PC-9 (cell line): ENCODE measurements at regions not wholly inside any gene's neighbourhood (a gene's known extent, or its start where the extent isn't known, plus 50 kb on each side); places are given as distances from the start of the nearest gene placed in this dataset.

Source experiments
- BruUV-seq: library from RNA; stranded (reverse); fragments of 400-500 nt; replicated peaks from 2 replicates; lab custom pipeline; 2021; lab: Mats Ljungman, UMichigan
- CTCF ChIA-PET: fragments of 300-600 bp; sonication (Branson Sonifier 250); formaldehyde crosslinking; loops from one replicate; lab custom pipeline; 2022; ENCODE audit warnings: antibody characterized with exemption; lab: Charles Lee
- POLR2A ChIA-PET: fragments of 300-600 bp; sonication (Branson Sonifier 250); formaldehyde crosslinking; loops from one replicate; lab custom pipeline; 2022; ENCODE audit warnings: antibody characterized with exemption; ENCODE audit not compliant: unreplicated experiment; lab: Charles Lee
- DNase-seq, 2 experiments: peaks; one replicate each; pipeline versions ENCODE4 v3.0.0 to v3.0.0-alpha.2; 2015 to 2022; ENCODE audit warnings: mixed read lengths in 1 of 2
- H2AFZ ChIP-seq: fragments of 200-600 bp; sonication (generic); 2 replicates; pipeline ENCODE4 v1.8.1; 2017; ENCODE audit warnings: antibody characterized with exemption
- H3F3A ChIP-seq: fragments of 200-600 bp; sonication (generic); 2 replicates; pipeline ENCODE4 v1.8.1; 2017; ENCODE audit warnings: antibody characterized with exemption, mild to moderate bottlenecking, low read depth; ENCODE audit not compliant: insufficient read depth
- H3K27ac ChIP-seq: fragments of 200-600 bp; sonication (generic); 2 replicates; pipeline ENCODE4 v1.6.1; 2016; ENCODE audit warnings: mixed run types
- H3K27me3 ChIP-seq: fragments of 200-600 bp; sonication (generic); 2 replicates; pipeline ENCODE4 v1.6.1; 2016; ENCODE audit warnings: low read depth, mixed run types; ENCODE audit not compliant: insufficient read depth
- H3K36me3 ChIP-seq: fragments of 200-600 bp; sonication (generic); 2 replicates; pipeline ENCODE4 v1.6.1; 2016; ENCODE audit warnings: low read depth, mixed run types
- H3K4me1 ChIP-seq: fragments of 200-600 bp; sonication (generic); replicated peaks from 2 replicates; pipeline ENCODE4 v1.6.1; 2016; ENCODE audit warnings: mixed run types; ENCODE audit not compliant: insufficient read depth
- H3K4me2 ChIP-seq: fragments of 200-600 bp; sonication (generic); 2 replicates; pipeline ENCODE4 v1.6.1; 2017; ENCODE audit warnings: mixed run types
- H3K4me3 ChIP-seq: fragments of 200-600 bp; sonication (generic); 2 replicates; pipeline ENCODE4 v1.6.1; 2016; ENCODE audit warnings: mixed run types
- H3K79me2 ChIP-seq: fragments of 200-600 bp; sonication (generic); 2 replicates; pipeline ENCODE4 v1.6.1; 2017; ENCODE audit warnings: low read depth, mixed run types
- H3K9me2 ChIP-seq: fragments of 200-600 bp; sonication (generic); 2 replicates; pipeline ENCODE4 v1.8.1; 2017; ENCODE audit warnings: mild to moderate bottlenecking; ENCODE audit not compliant: insufficient read depth
- H3K9me3 ChIP-seq: fragments of 200-600 bp; sonication (generic); 2 replicates; pipeline ENCODE4 v1.8.1; 2016; ENCODE audit warnings: low read depth; ENCODE audit not compliant: insufficient read depth
- H4K20me1 ChIP-seq: fragments of 200-600 bp; sonication (generic); 2 replicates; pipeline ENCODE4 v1.8.1; 2017; ENCODE audit not compliant: insufficient read depth
- EZH2 ChIP-seq: fragments of 200-600 bp; sonication (generic); IDR thresholded peaks from 2 replicates; pipeline ENCODE4 v1.8.0; 2017; ENCODE audit warnings: antibody characterized with exemption, low read depth
- intact Hi-C: fragments of 100-400 bp; cut with micrococcal nuclease; formaldehyde crosslinking; loops from one replicate; pipeline ENCODE4 v1.10.0; 2022; ENCODE audit not compliant: unreplicated experiment
- TF ChIP-seq, protein P1 (sequence below): fragments of 200-600 bp; sonication (generic); conservative IDR thresholded peaks from 2 replicates; pipeline ENCODE4 v1.6.1; 2017; ENCODE audit warnings: mixed run types, antibody characterized with exemption, mild to moderate bottlenecking, moderate library complexity

DNA sequence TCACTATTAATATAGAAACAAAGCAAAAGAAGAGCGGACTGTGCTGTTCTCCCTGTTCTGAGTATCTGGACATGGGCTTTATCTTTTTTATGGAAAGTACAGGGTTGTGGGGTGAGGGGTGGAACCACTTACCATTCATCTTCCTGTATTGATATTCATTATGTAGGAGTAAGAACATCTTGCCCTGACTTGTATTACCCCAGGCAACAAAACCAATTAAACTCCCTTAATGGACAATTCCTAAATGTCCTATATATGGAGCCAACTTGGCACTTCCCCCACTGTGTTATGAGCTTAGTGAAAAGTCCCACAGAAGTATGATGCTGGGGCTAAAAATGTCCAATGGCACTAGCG lies 139.9 kb upstream of the KRR1 start:
- BruUV-seq, result no TSS peak
- peaks cover 17% of the 10 kb centered on the region; the same call in 1 of the 2 replicates for H3K9me3 ChIP-seq
- no peak overlapping the region for H2AFZ ChIP-seq
- H3K79me2 ChIP-seq, result no peaks in the 10 kb centered on the region
- H3K36me3 ChIP-seq, result no peaks in the 10 kb centered on the region
- no peak overlapping the region for H3K4me2 ChIP-seq
- ChIA-PET CTCF (no interaction called here), POLR2A (no interaction called here)
- intact Hi-C loops, result no loop called here
- H3K27me3 ChIP-seq, result no peaks in the 10 kb centered on the region
- peaks cover 7% of the 10 kb centered on the region for H3K4me1 ChIP-seq
- H3K4me3 ChIP-seq, result no peak overlapping the region
- no peak overlapping the region for H3K27ac ChIP-seq
- no peaks in the 10 kb centered on the region for H4K20me1 ChIP-seq
- no peak for TF ChIP-seq EZH2
- TF ChIP-seq, protein P1, sequence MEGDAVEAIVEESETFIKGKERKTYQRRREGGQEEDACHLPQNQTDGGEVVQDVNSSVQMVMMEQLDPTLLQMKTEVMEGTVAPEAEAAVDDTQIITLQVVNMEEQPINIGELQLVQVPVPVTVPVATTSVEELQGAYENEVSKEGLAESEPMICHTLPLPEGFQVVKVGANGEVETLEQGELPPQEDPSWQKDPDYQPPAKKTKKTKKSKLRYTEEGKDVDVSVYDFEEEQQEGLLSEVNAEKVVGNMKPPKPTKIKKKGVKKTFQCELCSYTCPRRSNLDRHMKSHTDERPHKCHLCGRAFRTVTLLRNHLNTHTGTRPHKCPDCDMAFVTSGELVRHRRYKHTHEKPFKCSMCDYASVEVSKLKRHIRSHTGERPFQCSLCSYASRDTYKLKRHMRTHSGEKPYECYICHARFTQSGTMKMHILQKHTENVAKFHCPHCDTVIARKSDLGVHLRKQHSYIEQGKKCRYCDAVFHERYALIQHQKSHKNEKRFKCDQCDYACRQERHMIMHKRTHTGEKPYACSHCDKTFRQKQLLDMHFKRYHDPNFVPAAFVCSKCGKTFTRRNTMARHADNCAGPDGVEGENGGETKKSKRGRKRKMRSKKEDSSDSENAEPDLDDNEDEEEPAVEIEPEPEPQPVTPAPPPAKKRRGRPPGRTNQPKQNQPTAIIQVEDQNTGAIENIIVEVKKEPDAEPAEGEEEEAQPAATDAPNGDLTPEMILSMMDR, result no peak
- DNase-seq, result no peak
- H3F3A ChIP-seq, result peaks cover 4% of the 10 kb centered on the region; the same call in 1 of the 2 replicates
- no peaks in the 10 kb centered on the region for H3K9me2 ChIP-seq

DNA sequence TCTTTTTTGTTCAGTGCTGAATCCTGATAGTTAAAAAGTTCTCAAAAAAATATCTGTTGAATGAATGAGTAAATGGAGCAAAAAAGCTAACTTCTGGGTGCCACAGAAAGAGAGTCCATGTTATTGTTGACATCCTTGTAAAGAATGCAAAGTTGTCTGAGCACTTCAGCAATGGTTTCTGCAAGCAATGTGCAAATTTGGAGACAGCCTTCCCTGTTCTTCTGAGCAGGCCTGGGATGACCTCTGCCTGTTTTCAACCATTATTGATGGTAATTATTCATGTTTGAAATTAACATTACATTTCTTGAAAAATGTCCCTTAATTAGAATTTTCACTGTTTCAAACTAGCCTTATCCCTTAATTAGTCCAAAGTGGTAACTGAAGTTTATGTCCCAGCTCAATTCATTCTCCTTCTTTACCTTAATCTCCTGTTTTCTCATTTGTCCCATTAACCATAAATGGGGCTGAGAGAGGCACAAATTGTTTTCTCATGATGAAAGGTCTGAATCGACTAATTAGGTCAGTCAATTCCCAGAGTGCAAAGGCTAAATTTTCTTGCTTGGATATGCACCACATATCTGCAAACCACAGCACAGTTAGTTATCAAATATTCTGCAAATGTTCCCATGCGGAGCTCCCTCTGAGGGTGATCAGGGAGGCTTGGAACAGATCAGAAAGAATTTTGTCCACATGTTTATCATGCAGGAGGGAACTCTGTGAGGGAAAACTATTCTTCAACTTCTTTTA lies 139.4 kb upstream of the KRR1 start:
- POLR2A ChIA-PET, result no interaction called here
- no TSS peak for BruUV-seq

DNA sequence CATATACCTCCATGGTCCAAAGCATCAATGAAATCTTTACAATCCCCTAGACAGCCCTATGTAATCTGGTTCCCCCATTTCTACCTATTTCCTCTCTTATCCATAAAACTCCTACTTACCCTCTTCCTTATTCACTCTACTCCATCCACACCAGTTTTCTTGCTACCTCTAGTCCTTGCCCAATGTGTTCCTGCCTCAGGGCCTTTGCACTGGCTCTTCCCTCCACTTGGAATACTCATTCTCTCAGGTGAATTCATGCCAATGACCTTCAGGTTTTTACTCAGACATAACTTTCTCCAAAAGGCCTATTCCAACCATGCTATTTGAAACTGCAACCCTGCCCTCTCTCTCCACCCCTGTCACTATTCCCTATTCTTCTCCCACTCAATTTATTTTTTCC lies 138.7 kb upstream of the KRR1 start:
- H3K9me3 ChIP-seq, result 0 out of 2 replicates have a peak, but pooled peaks cover 10% of the 10 kb centered on the region
- CTCF ChIA-PET, result no interaction called here
- POLR2A ChIA-PET, result no interaction called here
- no peak overlapping the region for H3K4me3 ChIP-seq
- no peaks in the 10 kb centered on the region for H3K79me2 ChIP-seq
- intact Hi-C loops, result no loop called here
- H3K9me2 ChIP-seq, result no peaks in the 10 kb centered on the region
- no peak overlapping the region for H2AFZ ChIP-seq
- no peaks in the 10 kb centered on the region for H3K36me3 ChIP-seq
- DNase-seq, result no peak
- H3K4me2 ChIP-seq, result no peak overlapping the region
- H3K27ac ChIP-seq, result no peak overlapping the region
- H3F3A ChIP-seq, result no peaks in the 10 kb centered on the region
- no TSS peak for BruUV-seq
- H3K4me1 ChIP-seq, result no peaks in the 10 kb centered on the region
- no peaks in the 10 kb centered on the region for H4K20me1 ChIP-seq
- TF ChIP-seq, protein P1, result no peak
- TF ChIP-seq EZH2, result no peak
- H3K27me3 ChIP-seq, result no peaks in the 10 kb centered on the region

More for the DNA sequence above, 139.4 kb upstream of the KRR1 start:
- Histone ChIP-seq H3K27me3 (no peaks in the 10 kb centered on the region), H4K20me1 (no peaks in the 10 kb centered on the region), H3K4me3 (no peak overlapping the region), H3K9me3 (peaks cover 12% of the 10 kb centered on the region; the same call in 1 of the 2 replicates), H3K79me2 (no peaks in the 10 kb centered on the region), H3K4me1 (peaks cover 1% of the 10 kb centered on the region; the same call in 1 of the 2 replicates), H3K27ac (no peak overlapping the region), H3K9me2 (no peaks in the 10 kb centered on the region), H3K4me2 (no peak overlapping the region), H2AFZ (no peak overlapping the region), H3F3A (no peaks in the 10 kb centered on the region), H3K36me3 (no peaks in the 10 kb centered on the region)
- no peak for DNase-seq
- CTCF ChIA-PET, result no interaction called here
- TF ChIP-seq, protein P1, result no peak
- no peak for TF ChIP-seq EZH2
- intact Hi-C loops, result no loop called here
